HG02884 (cell line): ENCODE measurements at regions not wholly inside any gene's neighbourhood (a gene's known extent, or its start where the extent isn't known, plus 50 kb on each side); places are given as distances from the start of the nearest gene placed in this dataset.

Source experiments
- ATAC-seq: cut with Tn5 transposase; IDR thresholded peaks from one replicate; pipeline ENCODE4 v1.9.1; 2021; ENCODE audit warnings: mild to moderate bottlenecking, moderate library complexity; ENCODE audit not compliant: unreplicated experiment

- ATAC-seq, result no peak
Measured at GRCh38 chr2:120683081-120683480, 52.6 kb upstream of the GLI2 start.

- no peak for ATAC-seq
Measured at GRCh38 chr2:120683701-120684100, 52.0 kb upstream of the GLI2 start.

GRCh38 chr2:120684289-120685065 lies 51.2 kb upstream of the GLI2 start:
- no peak for ATAC-seq

GRCh38 chr2:120685066-120685973 lies 50.3 kb upstream of the GLI2 start:
- no peak for ATAC-seq
